HAP-1 (cell line): ENCODE measurements at regions not wholly inside any gene's neighbourhood (a gene's known extent, or its start where the extent isn't known, plus 50 kb on each side); places are given as distances from the start of the nearest gene placed in this dataset.

ENCODE experiments used
- DNase-seq, 2 experiments: peaks; one replicate each; pipeline ENCODE4 v3.0.0-alpha.2; 2016 to 2020; ENCODE audit warnings: low spot score in 2 of 2
- H3K27me3 ChIP-seq: fragments of 250-450 bp; sonication (Bioruptor Pico); 2 replicates; pipeline ENCODE4 v1.5.1; 2020; ENCODE audit warnings: low read depth, mild to moderate bottlenecking, moderate library complexity
- H3K36me3 ChIP-seq: fragments of 250-450 bp; sonication (Bioruptor Pico); replicated peaks from 2 replicates; pipeline ENCODE4 v1.5.1; 2020; ENCODE audit warnings: mild to moderate bottlenecking
- H3K4me1 ChIP-seq: fragments of 250-450 bp; sonication (Bioruptor Pico); 2 replicates; pipeline ENCODE4 v1.5.1; 2020; ENCODE audit warnings: mild to moderate bottlenecking
- H3K4me3 ChIP-seq: fragments of 250-450 bp; sonication (Bioruptor Pico); 2 replicates; pipeline ENCODE4 v1.5.1; 2020; ENCODE audit warnings: mild to moderate bottlenecking, moderate library complexity
- H3K9me3 ChIP-seq: fragments of 250-450 bp; sonication (Bioruptor Pico); 2 replicates; pipeline ENCODE4 v1.5.1; 2020; ENCODE audit warnings: mild to moderate bottlenecking, moderate library complexity
- in situ Hi-C: fragments of 300-500 bp; cut with MboI; formaldehyde crosslinking; loops from 3 replicates; pipeline ENCODE4 v1.14.3; 2020; ENCODE audit warnings: low sequenced_read_pairs, inconsistent platforms, mixed read lengths

DNA sequence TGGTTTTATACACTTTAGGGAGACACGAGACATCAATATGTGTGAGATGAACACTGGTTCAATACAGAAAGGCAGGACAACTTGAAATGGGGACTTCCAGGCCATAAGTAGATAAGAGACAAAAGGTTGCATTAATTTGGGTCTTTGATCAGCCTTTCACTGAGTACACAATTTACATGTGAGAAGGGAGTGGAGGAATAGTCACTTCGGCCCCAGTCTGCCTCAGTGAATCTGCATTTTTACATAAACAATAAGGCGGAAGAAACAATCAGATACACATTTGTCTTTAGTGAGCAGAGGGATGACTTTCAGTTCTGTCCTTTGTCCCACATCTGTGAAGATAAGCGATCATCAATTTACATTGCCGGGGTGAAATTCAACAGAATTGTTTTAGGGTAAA, 104.3 kb upstream of the ARL4C start:
- no peak overlapping the region for H3K4me3 ChIP-seq
- H3K36me3 ChIP-seq = no peaks in the 10 kb centered on the region
- no peak for DNase-seq
- no peaks in the 10 kb centered on the region for H3K27me3 ChIP-seq
- H3K4me1 ChIP-seq = peaks cover 12% of the 10 kb centered on the region
- in situ Hi-C loops = no loop called here
- H3K9me3 ChIP-seq = no peaks in the 10 kb centered on the region

DNA sequence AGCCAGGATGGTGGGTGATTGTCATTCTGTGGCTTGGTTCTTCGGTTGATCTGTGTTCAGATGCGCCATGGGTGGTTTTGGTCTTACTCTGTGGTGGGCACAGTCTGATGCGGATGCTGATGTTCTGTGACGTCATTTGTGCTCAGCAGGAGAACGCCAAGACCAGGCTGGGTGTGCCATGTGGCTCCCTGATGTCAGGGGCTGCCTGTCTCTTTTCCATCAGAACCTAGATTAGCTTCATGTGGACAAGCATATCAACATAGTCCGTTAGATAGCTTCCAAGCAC, 100.6 kb upstream of the ARL4C start:
- H3K36me3 ChIP-seq = no peaks in the 10 kb centered on the region
- no peak for DNase-seq
- in situ Hi-C loops = no loop called here
- peaks cover 20% of the 10 kb centered on the region for H3K4me1 ChIP-seq
- no peaks in the 10 kb centered on the region for H3K9me3 ChIP-seq
- H3K27me3 ChIP-seq = no peaks in the 10 kb centered on the region
- no peak overlapping the region for H3K4me3 ChIP-seq

DNA sequence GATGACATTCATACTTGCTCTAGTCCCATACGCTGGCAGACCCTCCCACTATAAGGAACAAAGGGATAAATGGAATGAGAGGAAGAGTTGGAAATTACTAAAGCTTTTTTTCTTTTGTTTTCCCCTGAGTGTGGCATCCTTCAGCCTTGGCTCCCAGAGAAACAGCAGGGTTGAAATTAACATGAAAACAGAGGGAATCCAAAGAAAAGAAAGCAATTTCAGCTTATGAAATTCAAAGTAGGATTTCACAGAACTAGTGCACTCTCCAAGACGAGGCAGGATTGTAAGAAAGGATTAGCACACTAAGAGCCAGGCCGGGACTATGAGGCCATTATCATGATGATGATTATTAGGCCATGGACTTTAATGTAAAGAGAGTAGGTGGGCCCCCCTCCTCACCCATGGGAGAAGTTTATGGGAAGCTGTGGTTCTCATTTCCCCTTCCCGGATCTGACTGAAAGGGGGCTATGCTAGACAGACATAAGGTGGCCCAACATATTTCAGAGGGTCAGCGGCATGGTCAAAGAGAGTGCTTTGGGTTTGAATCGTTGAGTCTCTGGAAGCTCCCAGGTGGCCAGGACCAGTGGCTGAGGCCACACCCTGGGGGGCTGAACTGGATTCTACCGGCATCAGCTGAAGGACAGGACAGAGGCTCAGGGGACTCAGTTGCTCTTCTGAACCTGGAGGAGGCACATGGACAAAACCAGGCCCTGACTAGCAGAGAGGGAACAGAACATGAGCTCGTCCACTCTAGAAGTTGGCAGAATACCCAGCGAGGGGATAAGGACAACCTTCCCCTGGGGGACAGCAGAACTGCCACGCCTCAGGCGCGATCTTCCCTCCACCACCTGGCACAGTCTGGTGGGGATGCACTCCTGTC, 100.1 kb upstream of the ARL4C start:
- in situ Hi-C loops = no loop called here
- H3K9me3 ChIP-seq = no peaks in the 10 kb centered on the region
- H3K4me1 ChIP-seq = peaks cover 20% of the 10 kb centered on the region
- no peaks in the 10 kb centered on the region for H3K36me3 ChIP-seq
- DNase-seq = peak; percentile 84 to 100
- no peaks in the 10 kb centered on the region for H3K27me3 ChIP-seq
- H3K4me3 ChIP-seq = no peak overlapping the region

DNA sequence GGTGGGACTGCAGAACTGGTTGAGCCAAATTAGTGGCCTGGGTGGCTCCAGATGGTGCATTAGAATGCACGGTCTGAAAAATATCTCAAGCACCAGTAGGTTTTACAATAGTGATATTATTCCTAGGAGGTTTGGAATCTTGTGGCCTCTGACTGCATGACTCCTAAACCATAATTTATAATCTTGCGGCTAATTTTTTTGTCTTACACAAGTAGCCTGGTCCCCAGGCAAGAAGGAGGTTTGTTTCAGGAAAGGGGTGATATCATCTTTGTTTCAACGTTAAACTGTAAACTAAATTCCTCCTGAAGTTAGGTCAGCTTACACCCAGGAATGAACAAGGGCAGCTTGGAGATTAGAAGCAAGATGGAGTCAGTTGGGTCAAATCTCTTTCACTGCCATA, 98.9 kb upstream of the ARL4C start:
- Histone ChIP-seq H3K4me3 (no peak overlapping the region), H3K9me3 (no peaks in the 10 kb centered on the region), H3K4me1 (peaks cover 20% of the 10 kb centered on the region), H3K27me3 (no peaks in the 10 kb centered on the region), H3K36me3 (no peaks in the 10 kb centered on the region)
- in situ Hi-C loops = no loop called here
- DNase-seq = no peak

DNA sequence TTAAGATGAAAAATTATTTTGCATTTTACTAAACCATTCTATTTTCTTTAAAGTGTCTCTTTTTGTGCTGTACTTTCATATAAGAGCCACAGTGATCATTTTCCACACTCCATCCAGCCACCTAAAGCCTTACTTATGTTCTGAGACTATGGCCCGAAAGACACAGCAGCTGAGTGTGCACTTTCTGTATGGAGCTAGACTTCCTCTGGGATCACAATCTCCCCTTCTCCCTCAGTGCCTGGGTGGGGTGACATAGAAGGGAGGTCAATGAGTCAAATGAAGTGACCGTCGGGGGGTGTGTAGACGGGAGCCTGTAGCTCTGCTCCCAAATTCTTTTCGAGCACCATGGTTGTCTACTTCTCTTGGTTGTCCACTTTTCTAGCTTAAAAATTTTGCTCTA, 97.8 kb upstream of the ARL4C start:
- Histone ChIP-seq H3K4me3 (no peak overlapping the region), H3K36me3 (no peaks in the 10 kb centered on the region), H3K27me3 (no peaks in the 10 kb centered on the region), H3K9me3 (no peaks in the 10 kb centered on the region), H3K4me1 (peaks cover 20% of the 10 kb centered on the region)
- DNase-seq = no peak
- in situ Hi-C loops = no loop called here

DNA sequence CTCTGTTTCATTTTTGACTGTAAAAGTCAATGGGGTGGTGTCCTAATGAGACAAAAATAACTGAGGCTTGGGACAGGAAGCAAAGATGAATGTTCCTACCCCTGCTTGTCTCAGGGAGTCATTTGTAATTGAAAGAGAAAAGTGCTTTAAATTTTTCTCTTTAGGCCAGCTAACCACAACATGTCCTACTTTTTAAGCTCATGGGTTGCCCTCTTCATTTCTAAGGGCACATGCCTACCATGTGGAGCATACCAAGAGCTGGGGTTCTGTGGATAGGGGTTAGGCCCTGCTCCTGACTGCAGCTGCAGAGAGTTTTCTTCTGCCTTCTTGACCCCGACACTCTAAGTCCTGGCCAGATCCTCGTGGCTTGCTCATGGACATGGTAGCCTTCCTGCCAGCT, 96.8 kb upstream of the ARL4C start:
- Histone ChIP-seq H3K9me3 (no peaks in the 10 kb centered on the region), H3K4me3 (no peak overlapping the region), H3K27me3 (no peaks in the 10 kb centered on the region), H3K36me3 (no peaks in the 10 kb centered on the region), H3K4me1 (peaks cover 20% of the 10 kb centered on the region)
- in situ Hi-C loops = no loop called here
- no peak for DNase-seq

DNA sequence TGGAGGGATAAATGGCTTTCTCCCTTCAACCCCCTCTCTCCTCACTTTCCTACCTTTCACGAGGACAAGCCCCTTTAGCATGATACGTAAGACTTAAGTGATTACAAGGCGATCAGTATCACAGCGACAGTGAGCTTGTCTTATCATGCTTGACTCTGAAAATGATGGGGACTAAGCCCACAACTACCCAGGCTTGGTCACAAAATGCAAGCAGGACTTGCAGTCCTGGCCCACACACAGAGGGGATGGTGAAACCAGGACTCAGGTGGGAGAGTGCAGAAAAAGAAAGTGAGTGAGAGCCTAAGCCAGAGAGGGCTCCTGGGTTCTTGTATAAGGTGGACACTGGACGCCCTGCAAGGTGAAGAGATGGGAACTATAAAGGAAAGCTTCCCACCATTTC, 95.7 kb upstream of the ARL4C start:
- Histone ChIP-seq H3K27me3 (no peaks in the 10 kb centered on the region), H3K36me3 (no peaks in the 10 kb centered on the region), H3K4me1 (peaks cover 18% of the 10 kb centered on the region), H3K9me3 (no peaks in the 10 kb centered on the region), H3K4me3 (no peak overlapping the region)
- in situ Hi-C loops = no loop called here
- DNase-seq = no peak

DNA sequence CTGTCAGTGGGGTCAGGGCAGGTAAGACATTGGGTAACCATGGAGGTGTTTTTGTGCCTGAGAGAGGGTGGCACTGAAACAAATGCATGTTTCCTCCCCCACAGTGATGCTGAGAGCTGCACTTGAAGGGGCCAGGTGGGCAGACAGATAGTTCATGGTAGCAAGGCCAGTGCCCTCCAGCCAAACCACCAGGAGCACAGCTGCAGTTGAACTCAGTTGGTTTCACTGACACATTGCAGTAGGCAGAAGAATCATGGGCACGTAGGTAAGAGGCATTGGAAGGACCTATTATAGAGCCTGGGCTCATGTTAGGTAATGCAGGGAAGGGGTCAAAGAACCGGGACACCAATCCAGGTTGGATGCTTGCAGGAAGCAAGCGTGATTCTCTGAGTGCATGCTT, 93.2 kb upstream of the ARL4C start:
- DNase-seq = no peak
- no peaks in the 10 kb centered on the region for H3K36me3 ChIP-seq
- peaks cover 2% of the 10 kb centered on the region; the same call in 1 of the 2 replicates for H3K4me1 ChIP-seq
- H3K9me3 ChIP-seq = no peaks in the 10 kb centered on the region
- in situ Hi-C loops = no loop called here
- no peaks in the 10 kb centered on the region for H3K27me3 ChIP-seq
- no peak overlapping the region for H3K4me3 ChIP-seq

DNA sequence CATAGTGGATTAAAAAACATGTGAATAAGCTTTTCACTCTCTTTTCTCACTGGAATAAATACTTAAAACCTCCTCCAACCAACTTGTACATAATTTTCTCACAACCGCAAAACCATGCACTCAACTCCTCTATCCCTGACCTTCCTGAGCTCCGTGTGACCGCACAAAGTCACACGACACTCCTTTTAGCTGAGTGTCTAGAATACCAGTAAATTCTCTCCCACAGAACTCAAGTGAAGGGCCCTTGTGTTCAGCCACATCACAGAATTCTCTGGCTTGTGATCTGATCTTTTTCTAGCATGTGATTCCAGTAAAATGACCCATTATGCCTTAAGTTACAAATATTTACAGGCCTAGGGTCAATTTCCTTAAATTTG, 91.2 kb upstream of the ARL4C start:
- Histone ChIP-seq H3K4me3 (no peak overlapping the region), H3K4me1 (peaks cover 2% of the 10 kb centered on the region; the same call in 1 of the 2 replicates), H3K36me3 (no peaks in the 10 kb centered on the region), H3K9me3 (no peaks in the 10 kb centered on the region), H3K27me3 (no peaks in the 10 kb centered on the region)
- DNase-seq = no peak
- in situ Hi-C loops = no loop called here

DNA sequence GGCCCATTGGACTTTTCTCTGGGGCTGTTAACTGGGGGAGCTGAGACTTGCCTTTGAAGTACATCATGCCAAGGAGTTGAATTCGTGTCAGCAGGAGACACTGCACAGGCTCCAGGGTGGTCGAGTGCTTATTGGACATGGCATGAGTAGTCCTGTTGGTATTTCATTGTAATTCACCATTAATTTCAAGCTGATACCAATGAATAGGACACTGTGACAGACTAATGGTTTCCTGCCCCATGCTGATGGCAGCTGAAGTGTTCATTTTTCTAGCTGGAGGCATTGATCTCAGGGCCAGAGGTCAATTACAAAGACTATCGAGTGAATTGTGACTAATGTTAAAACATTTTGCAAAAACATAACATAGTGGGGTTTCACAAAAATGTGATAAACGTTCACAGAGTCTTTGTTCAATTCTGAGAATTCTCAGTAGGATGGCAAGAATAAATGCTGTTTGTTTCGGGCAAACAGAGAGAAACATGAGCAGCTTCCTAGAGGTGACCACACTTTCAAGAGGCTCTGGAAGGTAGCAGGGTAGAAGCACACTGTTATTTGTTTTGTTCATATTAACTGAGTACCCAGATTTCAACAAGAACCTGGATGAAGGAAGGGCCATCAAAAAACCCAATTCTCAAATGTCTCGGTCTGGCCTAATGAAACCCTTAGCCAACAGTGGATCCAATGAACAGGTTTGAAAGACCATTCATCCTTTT, 90.6 kb upstream of the ARL4C start:
- no peak overlapping the region for H3K4me3 ChIP-seq
- H3K36me3 ChIP-seq = no peaks in the 10 kb centered on the region
- H3K9me3 ChIP-seq = no peaks in the 10 kb centered on the region
- in situ Hi-C loops = no loop called here
- H3K4me1 ChIP-seq = peaks cover 2% of the 10 kb centered on the region; the same call in 1 of the 2 replicates
- DNase-seq = no peak
- H3K27me3 ChIP-seq = no peaks in the 10 kb centered on the region

DNA sequence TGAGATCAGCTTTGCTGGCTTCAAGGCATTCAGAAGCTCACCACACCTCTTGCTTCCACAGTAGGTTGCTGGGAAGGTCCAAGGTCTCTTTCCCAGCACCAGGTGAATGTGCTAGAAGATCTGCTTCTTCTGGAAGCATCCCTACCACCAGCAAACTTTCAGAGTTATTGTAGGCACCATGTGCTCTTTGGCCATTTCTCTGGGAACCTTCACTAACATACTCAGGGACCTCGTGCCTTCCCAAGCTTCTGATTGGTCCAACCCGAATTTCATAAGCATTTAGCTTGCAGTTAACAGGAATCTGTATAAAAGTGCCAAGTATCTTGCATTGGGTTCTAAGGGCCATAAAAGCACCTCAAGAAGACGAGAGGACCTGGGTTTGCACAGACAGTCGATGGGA, 86.5 kb upstream of the ARL4C start:
- Histone ChIP-seq H3K27me3 (no peaks in the 10 kb centered on the region), H3K9me3 (no peaks in the 10 kb centered on the region), H3K36me3 (no peaks in the 10 kb centered on the region), H3K4me1 (peaks cover 2% of the 10 kb centered on the region; the same call in 1 of the 2 replicates), H3K4me3 (no peak overlapping the region)
- in situ Hi-C loops = no loop called here
- DNase-seq = no peak

DNA sequence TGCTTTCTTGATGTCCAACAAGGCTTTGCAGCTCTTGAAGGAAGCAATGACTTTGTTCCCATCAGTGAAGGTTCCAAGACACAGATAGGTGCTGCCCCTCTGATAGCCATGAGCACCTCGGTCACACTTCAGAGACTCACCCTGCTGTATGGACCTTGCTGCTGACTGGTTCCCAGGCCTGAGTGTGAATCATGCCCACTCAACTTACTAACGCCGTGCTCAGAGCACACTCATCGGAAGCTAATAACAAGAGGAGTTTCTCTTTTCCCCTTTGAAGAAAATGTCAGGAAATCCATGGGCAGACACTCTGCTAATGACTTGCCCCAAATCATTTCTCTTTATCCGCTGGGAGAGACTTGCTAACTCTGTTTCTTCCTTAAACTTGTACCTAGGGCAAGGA, 83.8 kb upstream of the ARL4C start:
- in situ Hi-C loops = no loop called here
- no peaks in the 10 kb centered on the region for H3K4me1 ChIP-seq

DNA sequence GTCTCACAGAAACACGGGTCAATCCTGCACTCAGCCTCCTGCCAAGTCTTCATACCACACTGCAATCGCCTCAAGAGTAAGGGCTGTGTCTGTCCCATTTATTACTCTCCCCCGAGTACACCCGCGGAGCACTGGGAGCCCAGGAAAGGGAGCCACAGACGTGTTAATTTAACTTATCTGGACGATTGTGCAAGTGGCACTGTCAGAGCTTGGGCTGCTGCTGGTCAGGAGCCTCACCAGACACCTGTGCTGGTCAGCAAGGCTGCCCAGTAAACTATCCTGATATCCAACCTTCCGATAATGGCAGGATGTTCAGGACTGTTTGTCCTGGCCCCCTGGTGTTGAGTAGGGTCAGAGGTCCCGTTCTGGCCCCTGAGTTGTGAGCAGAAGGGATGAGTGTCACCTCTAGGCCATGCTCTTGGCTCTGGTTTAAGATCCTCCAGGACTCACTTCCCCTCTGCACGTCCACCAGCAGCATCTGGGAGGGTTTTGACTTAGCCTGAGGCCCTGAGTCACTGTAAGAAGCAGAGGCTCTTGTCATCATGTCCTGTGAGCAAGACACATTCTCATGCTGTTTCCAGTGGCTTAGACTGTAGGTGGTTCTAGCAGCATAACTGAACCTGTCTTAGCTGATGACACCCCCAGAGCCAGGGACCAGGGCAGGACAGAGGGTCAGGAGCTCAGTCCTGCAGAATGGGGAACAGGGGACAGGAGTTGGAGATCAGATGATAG, 82.5 kb upstream of the ARL4C start:
- no peaks in the 10 kb centered on the region for H3K27me3 ChIP-seq
- no peak for DNase-seq
- no peaks in the 10 kb centered on the region for H3K36me3 ChIP-seq
- in situ Hi-C loops = no loop called here
- no peak overlapping the region for H3K4me3 ChIP-seq
- no peaks in the 10 kb centered on the region for H3K9me3 ChIP-seq
- H3K4me1 ChIP-seq = no peaks in the 10 kb centered on the region

More for the DNA sequence above, 83.8 kb upstream of the ARL4C start:
- Histone ChIP-seq H3K9me3 (no peaks in the 10 kb centered on the region), H3K4me3 (no peak overlapping the region), H3K27me3 (no peaks in the 10 kb centered on the region), H3K36me3 (no peaks in the 10 kb centered on the region)
- DNase-seq = no peak

DNA sequence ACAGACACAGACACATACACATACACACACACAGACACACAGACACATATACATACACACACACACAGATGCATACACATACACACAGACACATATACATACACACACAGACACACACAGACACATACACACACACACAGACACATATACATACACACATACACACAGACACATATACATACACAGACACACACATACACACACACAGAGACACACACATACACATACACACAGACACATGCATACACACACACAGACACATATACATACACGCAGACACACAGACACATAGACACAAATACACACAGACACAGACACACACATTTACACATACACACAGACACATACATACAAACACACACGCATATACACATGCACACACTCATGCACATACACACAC, 81.5 kb upstream of the ARL4C start:
- no peaks in the 10 kb centered on the region for H3K4me1 ChIP-seq
- DNase-seq = no peak
- H3K27me3 ChIP-seq = no peaks in the 10 kb centered on the region

More for the DNA sequence above, 81.5 kb upstream of the ARL4C start:
- Histone ChIP-seq H3K9me3 (no peaks in the 10 kb centered on the region), H3K36me3 (no peaks in the 10 kb centered on the region), H3K4me3 (no peak overlapping the region)
- in situ Hi-C loops = no loop called here
